ENCODE measurements at regions not wholly inside any gene's neighbourhood (a gene's known extent, or its start where the extent isn't known, plus 50 kb on each side); places are given as distances from the start of the nearest gene placed in this dataset.

DNA sequence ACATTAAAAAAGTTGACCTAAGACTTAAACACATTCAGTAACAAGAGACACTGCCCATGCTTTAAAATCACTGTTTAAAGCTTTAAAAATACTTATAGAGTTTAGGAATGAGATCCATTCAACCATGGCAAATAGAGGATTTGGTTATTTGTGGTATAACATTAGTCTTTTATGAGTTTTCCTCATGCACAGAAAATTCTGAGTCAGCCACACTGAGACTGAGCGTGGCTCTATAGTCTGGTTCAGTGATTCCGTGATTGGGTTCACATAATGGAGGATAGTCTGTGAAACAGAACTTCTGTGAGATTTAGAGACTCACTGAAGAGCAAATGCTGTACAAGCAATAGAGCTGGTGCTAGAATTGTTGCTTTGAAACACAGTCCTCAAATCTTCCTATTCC, 1502.4 kb upstream of the PIK3C3 start:
- TF ChIP-seq, protein P1, sequence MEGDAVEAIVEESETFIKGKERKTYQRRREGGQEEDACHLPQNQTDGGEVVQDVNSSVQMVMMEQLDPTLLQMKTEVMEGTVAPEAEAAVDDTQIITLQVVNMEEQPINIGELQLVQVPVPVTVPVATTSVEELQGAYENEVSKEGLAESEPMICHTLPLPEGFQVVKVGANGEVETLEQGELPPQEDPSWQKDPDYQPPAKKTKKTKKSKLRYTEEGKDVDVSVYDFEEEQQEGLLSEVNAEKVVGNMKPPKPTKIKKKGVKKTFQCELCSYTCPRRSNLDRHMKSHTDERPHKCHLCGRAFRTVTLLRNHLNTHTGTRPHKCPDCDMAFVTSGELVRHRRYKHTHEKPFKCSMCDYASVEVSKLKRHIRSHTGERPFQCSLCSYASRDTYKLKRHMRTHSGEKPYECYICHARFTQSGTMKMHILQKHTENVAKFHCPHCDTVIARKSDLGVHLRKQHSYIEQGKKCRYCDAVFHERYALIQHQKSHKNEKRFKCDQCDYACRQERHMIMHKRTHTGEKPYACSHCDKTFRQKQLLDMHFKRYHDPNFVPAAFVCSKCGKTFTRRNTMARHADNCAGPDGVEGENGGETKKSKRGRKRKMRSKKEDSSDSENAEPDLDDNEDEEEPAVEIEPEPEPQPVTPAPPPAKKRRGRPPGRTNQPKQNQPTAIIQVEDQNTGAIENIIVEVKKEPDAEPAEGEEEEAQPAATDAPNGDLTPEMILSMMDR (IDR thresholded peaks at IDR 0.05; ENCODE audit: low read depth, low read length, missing input control) = no peak
- TF ChIP-seq MAX (IDR thresholded peaks at IDR 0.05) (no peak), ZBTB33 (IDR thresholded peaks at IDR 0.05) (no peak), SP1 (IDR thresholded peaks at IDR 0.05) (no peak), YY1 (IDR thresholded peaks at IDR 0.05) (no peak), FOXA2 (IDR thresholded peaks at IDR 0.05) (no peak), EGR1 (IDR thresholded peaks at IDR 0.05; ENCODE audit: low read depth in 2 of 2) (no peak), RXRA (IDR thresholded peaks at IDR 0.05) (no peak), GABPA (IDR thresholded peaks at IDR 0.05 in 1 of 2, conservative IDR thresholded peaks at IDR 0.05 in 1 of 2) (no peak)
- TF ChIP-seq, protein P2, sequence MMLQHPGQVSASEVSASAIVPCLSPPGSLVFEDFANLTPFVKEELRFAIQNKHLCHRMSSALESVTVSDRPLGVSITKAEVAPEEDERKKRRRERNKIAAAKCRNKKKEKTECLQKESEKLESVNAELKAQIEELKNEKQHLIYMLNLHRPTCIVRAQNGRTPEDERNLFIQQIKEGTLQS (IDR thresholded peaks at IDR 0.05) = no peak

Data from liver (tissue), 3 donors.